SK-N-SH (cell line): ENCODE measurements at regions not wholly inside any gene's neighbourhood (a gene's known extent, or its start where the extent isn't known, plus 50 kb on each side); places are given as distances from the start of the nearest gene placed in this dataset.

Experiments
- EP300 ChIP-seq, 2 experiments: IDR thresholded peaks; 2 replicates each; pipeline versions ENCODE4 v1.4.0 to v1.6.1; 2012; ENCODE audit warnings: borderline replicate concordance in 1 of 2, low read depth in 1 of 2, low read length in 1 of 2
- GABPA ChIP-seq: IDR thresholded peaks from 2 replicates; pipeline ENCODE4 v1.4.0; 2012; ENCODE audit warnings: low read depth, mild to moderate bottlenecking
- POLR2AphosphoS5 ChIP-seq: IDR thresholded peaks from 2 replicates; pipeline ENCODE4 v1.6.1; 2012; ENCODE audit warnings: low read depth, low read length
- RAD21 ChIP-seq: IDR thresholded peaks from 2 replicates; pipeline ENCODE4 v1.6.1; 2012; ENCODE audit warnings: mild to moderate bottlenecking, low read length
- RCOR1 ChIP-seq: fragments of 150-350 bp; IDR thresholded peaks from 2 replicates; pipeline ENCODE4 v1.6.1; 2017; ENCODE audit warnings: antibody characterized with exemption, low read length
- SIN3A ChIP-seq: IDR thresholded peaks from 2 replicates; pipeline ENCODE4 v1.6.1; 2012; ENCODE audit warnings: low read depth, mild to moderate bottlenecking, low read length, moderate library complexity, borderline replicate concordance
- TAF1 ChIP-seq: IDR thresholded peaks from 2 replicates; pipeline ENCODE4 v1.6.1; 2012; ENCODE audit warnings: low read depth, mild to moderate bottlenecking, low read length, moderate library complexity, borderline replicate concordance
- TF ChIP-seq, protein P1 (sequence below): fragments of 200-600 bp; sonication (generic); IDR thresholded peaks from 2 replicates; pipeline ENCODE4 v1.6.1; 2017; ENCODE audit warnings: antibody characterized with exemption, mild to moderate bottlenecking, moderate library complexity
- TF ChIP-seq, protein P2 (sequence below): IDR thresholded peaks from 2 replicates; pipeline ENCODE4; 2012
- TF ChIP-seq, protein P3 (sequence below): fragments of 150-350 bp; IDR thresholded peaks from 2 replicates; pipeline ENCODE4 v1.6.1; 2017; ENCODE audit warnings: antibody characterized with exemption, low read length, low read depth, borderline replicate concordance
- TF ChIP-seq, protein P4 (sequence below): IDR thresholded peaks from 2 replicates; pipeline ENCODE4 v1.4.0; 2012; ENCODE audit warnings: low read depth, borderline replicate concordance

DNA sequence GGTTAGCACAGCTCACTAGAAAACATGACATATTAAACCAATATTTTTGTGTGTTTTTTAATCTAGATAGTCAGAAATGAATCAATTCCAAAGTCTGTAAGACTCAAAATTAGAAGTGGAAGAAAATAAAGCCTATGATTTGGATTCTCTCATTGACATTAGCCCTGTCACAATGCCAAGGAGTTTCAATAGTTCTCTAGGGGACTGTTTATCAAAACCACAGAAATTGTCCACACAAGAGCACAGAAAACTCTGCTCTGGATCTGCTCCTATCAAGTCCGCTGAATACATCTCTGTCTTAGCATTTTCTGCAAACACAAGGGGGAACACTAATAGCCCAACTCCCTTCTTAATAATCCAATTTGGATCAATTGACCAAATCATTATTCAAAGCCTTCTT is 152.0 kb downstream of the HS3ST3B1 start:
- no peak for TF ChIP-seq EP300 (IDR thresholded peaks at IDR 0.05; ENCODE audit: borderline replicate concordance in 1 of 2, low read depth in 1 of 2, low read length in 1 of 2)
- TF ChIP-seq POLR2AphosphoS5 = no peak
- TF ChIP-seq, protein P1, sequence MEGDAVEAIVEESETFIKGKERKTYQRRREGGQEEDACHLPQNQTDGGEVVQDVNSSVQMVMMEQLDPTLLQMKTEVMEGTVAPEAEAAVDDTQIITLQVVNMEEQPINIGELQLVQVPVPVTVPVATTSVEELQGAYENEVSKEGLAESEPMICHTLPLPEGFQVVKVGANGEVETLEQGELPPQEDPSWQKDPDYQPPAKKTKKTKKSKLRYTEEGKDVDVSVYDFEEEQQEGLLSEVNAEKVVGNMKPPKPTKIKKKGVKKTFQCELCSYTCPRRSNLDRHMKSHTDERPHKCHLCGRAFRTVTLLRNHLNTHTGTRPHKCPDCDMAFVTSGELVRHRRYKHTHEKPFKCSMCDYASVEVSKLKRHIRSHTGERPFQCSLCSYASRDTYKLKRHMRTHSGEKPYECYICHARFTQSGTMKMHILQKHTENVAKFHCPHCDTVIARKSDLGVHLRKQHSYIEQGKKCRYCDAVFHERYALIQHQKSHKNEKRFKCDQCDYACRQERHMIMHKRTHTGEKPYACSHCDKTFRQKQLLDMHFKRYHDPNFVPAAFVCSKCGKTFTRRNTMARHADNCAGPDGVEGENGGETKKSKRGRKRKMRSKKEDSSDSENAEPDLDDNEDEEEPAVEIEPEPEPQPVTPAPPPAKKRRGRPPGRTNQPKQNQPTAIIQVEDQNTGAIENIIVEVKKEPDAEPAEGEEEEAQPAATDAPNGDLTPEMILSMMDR = no peak
- no peak for TF ChIP-seq SIN3A
- TF ChIP-seq, protein P2, sequence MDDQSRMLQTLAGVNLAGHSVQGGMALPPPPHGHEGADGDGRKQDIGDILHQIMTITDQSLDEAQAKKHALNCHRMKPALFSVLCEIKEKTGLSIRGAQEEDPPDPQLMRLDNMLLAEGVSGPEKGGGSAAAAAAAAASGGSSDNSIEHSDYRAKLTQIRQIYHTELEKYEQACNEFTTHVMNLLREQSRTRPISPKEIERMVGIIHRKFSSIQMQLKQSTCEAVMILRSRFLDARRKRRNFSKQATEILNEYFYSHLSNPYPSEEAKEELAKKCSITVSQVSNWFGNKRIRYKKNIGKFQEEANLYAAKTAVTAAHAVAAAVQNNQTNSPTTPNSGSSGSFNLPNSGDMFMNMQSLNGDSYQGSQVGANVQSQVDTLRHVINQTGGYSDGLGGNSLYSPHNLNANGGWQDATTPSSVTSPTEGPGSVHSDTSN = no peak
- TF ChIP-seq, protein P3, sequence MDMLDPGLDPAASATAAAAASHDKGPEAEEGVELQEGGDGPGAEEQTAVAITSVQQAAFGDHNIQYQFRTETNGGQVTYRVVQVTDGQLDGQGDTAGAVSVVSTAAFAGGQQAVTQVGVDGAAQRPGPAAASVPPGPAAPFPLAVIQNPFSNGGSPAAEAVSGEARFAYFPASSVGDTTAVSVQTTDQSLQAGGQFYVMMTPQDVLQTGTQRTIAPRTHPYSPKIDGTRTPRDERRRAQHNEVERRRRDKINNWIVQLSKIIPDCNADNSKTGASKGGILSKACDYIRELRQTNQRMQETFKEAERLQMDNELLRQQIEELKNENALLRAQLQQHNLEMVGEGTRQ = no peak
- no peak for TF ChIP-seq RAD21
- no peak for TF ChIP-seq TAF1
- TF ChIP-seq GABPA = no peak
- no peak for TF ChIP-seq RCOR1
- TF ChIP-seq, protein P4, sequence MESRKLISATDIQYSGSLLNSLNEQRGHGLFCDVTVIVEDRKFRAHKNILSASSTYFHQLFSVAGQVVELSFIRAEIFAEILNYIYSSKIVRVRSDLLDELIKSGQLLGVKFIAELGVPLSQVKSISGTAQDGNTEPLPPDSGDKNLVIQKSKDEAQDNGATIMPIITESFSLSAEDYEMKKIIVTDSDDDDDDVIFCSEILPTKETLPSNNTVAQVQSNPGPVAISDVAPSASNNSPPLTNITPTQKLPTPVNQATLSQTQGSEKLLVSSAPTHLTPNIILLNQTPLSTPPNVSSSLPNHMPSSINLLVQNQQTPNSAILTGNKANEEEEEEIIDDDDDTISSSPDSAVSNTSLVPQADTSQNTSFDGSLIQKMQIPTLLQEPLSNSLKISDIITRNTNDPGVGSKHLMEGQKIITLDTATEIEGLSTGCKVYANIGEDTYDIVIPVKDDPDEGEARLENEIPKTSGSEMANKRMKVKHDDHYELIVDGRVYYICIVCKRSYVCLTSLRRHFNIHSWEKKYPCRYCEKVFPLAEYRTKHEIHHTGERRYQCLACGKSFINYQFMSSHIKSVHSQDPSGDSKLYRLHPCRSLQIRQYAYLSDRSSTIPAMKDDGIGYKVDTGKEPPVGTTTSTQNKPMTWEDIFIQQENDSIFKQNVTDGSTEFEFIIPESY = no peak
